ENCODE measurements at regions not wholly inside any gene's neighbourhood (a gene's known extent, or its start where the extent isn't known, plus 50 kb on each side); places are given as distances from the start of the nearest gene placed in this dataset.

GRCh38 chr20:24045621-24046318, 57.2 kb upstream of the GGTLC1 start:
- POLR2A ChIA-PET: interaction anchor here (0.9 to 3.4 kb wide), 3 partner anchors 14 to 21 kb away, joined by 3 to 29 read pairs (median 6); no protein-coding TSS in a partner anchor
- Mint-ChIP-seq H3K4me1 (ENCODE audit: low read depth) (peaks cover 61% of the 10 kb centered on the region), H3K27me3 (no peaks in the 10 kb centered on the region), H3K4me3 (peak overlapping the region; percentile 31), H3K27ac (peak overlapping the region; percentile 90), H3K9me3 (no peaks in the 10 kb centered on the region), H3K36me3 (ENCODE audit: low read depth) (no peaks in the 10 kb centered on the region)
- DNase-seq (peak in 4 of 14 experiments; percentile 29 to 45 (median 37)), ATAC-seq (ENCODE audit: poor library complexity) (peak; percentile 88)
- Histone ChIP-seq H3K36me3 (ENCODE audit: insufficient read depth, low read length) (no peaks in the 10 kb centered on the region), H3K4me3 (ENCODE audit: low read length) (no peak overlapping the region), H3K9me3 (ENCODE audit: control insufficient read depth in 1 of 2, insufficient read depth in 1 of 2, low read length in 2 of 2) (no peaks in the 10 kb centered on the region), H3K27ac (ENCODE audit: low read depth in 1 of 2, low read length in 2 of 2) (peak overlapping the region in 1 of 2 donors; percentile 43), H3K27me3 (ENCODE audit: control insufficient read depth in 1 of 2, insufficient read depth in 2 of 2, low read length in 2 of 2) (no peaks in the 10 kb centered on the region), H3K4me1 (ENCODE audit: insufficient read depth, low read length) (peaks cover 36% of the 10 kb centered on the region)
- CTCF ChIA-PET: no interaction called here
- TF ChIP-seq, protein P1, sequence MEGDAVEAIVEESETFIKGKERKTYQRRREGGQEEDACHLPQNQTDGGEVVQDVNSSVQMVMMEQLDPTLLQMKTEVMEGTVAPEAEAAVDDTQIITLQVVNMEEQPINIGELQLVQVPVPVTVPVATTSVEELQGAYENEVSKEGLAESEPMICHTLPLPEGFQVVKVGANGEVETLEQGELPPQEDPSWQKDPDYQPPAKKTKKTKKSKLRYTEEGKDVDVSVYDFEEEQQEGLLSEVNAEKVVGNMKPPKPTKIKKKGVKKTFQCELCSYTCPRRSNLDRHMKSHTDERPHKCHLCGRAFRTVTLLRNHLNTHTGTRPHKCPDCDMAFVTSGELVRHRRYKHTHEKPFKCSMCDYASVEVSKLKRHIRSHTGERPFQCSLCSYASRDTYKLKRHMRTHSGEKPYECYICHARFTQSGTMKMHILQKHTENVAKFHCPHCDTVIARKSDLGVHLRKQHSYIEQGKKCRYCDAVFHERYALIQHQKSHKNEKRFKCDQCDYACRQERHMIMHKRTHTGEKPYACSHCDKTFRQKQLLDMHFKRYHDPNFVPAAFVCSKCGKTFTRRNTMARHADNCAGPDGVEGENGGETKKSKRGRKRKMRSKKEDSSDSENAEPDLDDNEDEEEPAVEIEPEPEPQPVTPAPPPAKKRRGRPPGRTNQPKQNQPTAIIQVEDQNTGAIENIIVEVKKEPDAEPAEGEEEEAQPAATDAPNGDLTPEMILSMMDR (IDR thresholded peaks at IDR 0.05): no peak
- intact Hi-C loops (cut with DNase I, micrococcal nuclease): no loop called here

DNA sequence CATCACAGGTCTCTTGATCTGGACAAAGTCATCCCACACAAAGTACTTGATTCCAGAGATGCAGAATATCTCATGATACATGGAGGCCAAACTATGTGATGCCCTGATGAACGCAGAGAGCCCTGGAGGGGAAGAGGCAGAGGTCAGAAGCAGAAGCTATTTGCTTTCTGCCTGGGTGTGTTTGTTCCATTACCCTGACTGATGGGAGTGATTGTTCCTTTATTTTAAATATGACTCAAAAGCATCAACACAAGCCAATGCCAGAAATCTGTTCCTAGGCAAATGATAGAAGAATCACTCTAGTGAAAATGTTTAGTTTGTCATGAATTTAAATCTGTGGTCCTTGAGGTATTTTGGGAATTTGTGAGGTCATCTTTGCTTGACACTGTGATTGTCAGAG, 54.7 kb upstream of the GGTLC1 start:
- intact Hi-C loops (cut with DNase I, micrococcal nuclease): no loop called here
- ChIA-PET CTCF (no interaction called here), POLR2A (no interaction called here)
- Histone ChIP-seq H3K27ac (ENCODE audit: low read depth in 1 of 2, low read length in 2 of 2) (no peak overlapping the region), H3K9me3 (ENCODE audit: control insufficient read depth in 1 of 2, insufficient read depth in 1 of 2, low read length in 2 of 2) (no peaks in the 10 kb centered on the region), H3K4me1 (ENCODE audit: insufficient read depth, low read length) (peaks cover 18% of the 10 kb centered on the region), H3K4me3 (ENCODE audit: low read length) (no peak overlapping the region), H3K36me3 (ENCODE audit: insufficient read depth, low read length) (no peaks in the 10 kb centered on the region), H3K27me3 (ENCODE audit: control insufficient read depth in 1 of 2, insufficient read depth in 2 of 2, low read length in 2 of 2) (no peaks in the 10 kb centered on the region)
- no peak overlapping the region for H3K27ac Mint-ChIP-seq
- TF ChIP-seq, protein P1 (IDR thresholded peaks at IDR 0.05): no peak
- ATAC-seq (ENCODE audit: poor library complexity) (no peak), DNase-seq (no peak)
- H3K4me1 Mint-ChIP-seq (ENCODE audit: low read depth): peaks cover 38% of the 10 kb centered on the region
- no peak overlapping the region for H3K4me3 Mint-ChIP-seq
- H3K9me3 Mint-ChIP-seq: no peaks in the 10 kb centered on the region
- H3K36me3 Mint-ChIP-seq (ENCODE audit: low read depth): no peaks in the 10 kb centered on the region
- no peaks in the 10 kb centered on the region for H3K27me3 Mint-ChIP-seq

GRCh38 chr20:24042646-24043045, 54.1 kb upstream of the GGTLC1 start:
- no peaks in the 10 kb centered on the region for H3K27me3 ChIP-seq (ENCODE audit: control insufficient read depth in 1 of 2, insufficient read depth in 2 of 2, low read length in 2 of 2)
- H3K4me3 Mint-ChIP-seq: no peak overlapping the region
- H3K36me3 ChIP-seq (ENCODE audit: insufficient read depth, low read length): no peaks in the 10 kb centered on the region
- intact Hi-C loops (cut with DNase I, micrococcal nuclease): no loop called here
- H3K36me3 Mint-ChIP-seq (ENCODE audit: low read depth): no peaks in the 10 kb centered on the region
- H3K9me3 Mint-ChIP-seq: no peaks in the 10 kb centered on the region
- no peak for DNase-seq
- H3K27me3 Mint-ChIP-seq: no peaks in the 10 kb centered on the region
- H3K9me3 ChIP-seq (ENCODE audit: control insufficient read depth in 1 of 2, insufficient read depth in 1 of 2, low read length in 2 of 2): no peaks in the 10 kb centered on the region
- H3K4me1 Mint-ChIP-seq (ENCODE audit: low read depth): peaks cover 37% of the 10 kb centered on the region
- TF ChIP-seq, protein P1 (IDR thresholded peaks at IDR 0.05): no peak
- H3K27ac ChIP-seq (ENCODE audit: low read depth in 1 of 2, low read length in 2 of 2): no peak overlapping the region
- CTCF ChIA-PET: no interaction called here
- H3K4me1 ChIP-seq (ENCODE audit: insufficient read depth, low read length): peaks cover 21% of the 10 kb centered on the region
- no peak for ATAC-seq (ENCODE audit: poor library complexity)
- POLR2A ChIA-PET: no interaction called here
- H3K4me3 ChIP-seq (ENCODE audit: low read length): no peak overlapping the region
- no peak overlapping the region for H3K27ac Mint-ChIP-seq

Data from CD4-positive, alpha-beta T cell (primary cell).